H1 (cell line): ENCODE measurements at regions not wholly inside any gene's neighbourhood (a gene's known extent, or its start where the extent isn't known, plus 50 kb on each side); places are given as distances from the start of the nearest gene placed in this dataset.

Experiments used
- CTCF ChIA-PET: fragments of 300-600 bp; sonication (Branson Sonifier 250); formaldehyde crosslinking; loops from one replicate; lab custom pipeline; 2021; ENCODE audit not compliant: partially characterized antibody; lab: Charles Lee
- POLR2A ChIA-PET: fragments of 300-600 bp; sonication (Branson Sonifier 250); formaldehyde crosslinking; loops from one replicate; lab custom pipeline; 2021; ENCODE audit warnings: inconsistent platforms; ENCODE audit not compliant: partially characterized antibody; lab: Charles Lee
- DNase-seq, 2 experiments: peaks; one replicate each; pipeline versions ENCODE4 v3.0.0 to v3.0.0-alpha.2; 2010 to 2022; ENCODE audit warnings: low spot score in 2 of 2, low read depth in 1 of 2, mixed read lengths in 1 of 2
- FAIRE-seq: peaks from 2 replicates; lab custom pipeline; 2011; peaks lifted over from hg19 to GRCh38; lab: Jason Lieb, UNC
- H2AFZ ChIP-seq: 2 replicates; pipeline ENCODE4 v1.8.1; 2012; ENCODE audit warnings: low read length, inconsistent platforms
- H2AK5ac ChIP-seq: 2 replicates; pipeline ENCODE4 v1.6.1; 2013; ENCODE audit warnings: low read depth, low read length
- H2BK120ac ChIP-seq: replicated peaks from 2 replicates; pipeline ENCODE3; 2013; ENCODE audit warnings: low read depth, low read length, inconsistent platforms
- H2BK12ac ChIP-seq: 2 replicates; pipeline ENCODE4 v1.6.1; 2013; ENCODE audit warnings: low read depth, low read length
- H2BK15ac ChIP-seq: 2 replicates; pipeline ENCODE4 v1.6.1; 2013; ENCODE audit warnings: low read length
- H2BK20ac ChIP-seq: 2 replicates; pipeline ENCODE4 v1.6.1; 2013; ENCODE audit warnings: low read length
- H2BK5ac ChIP-seq: 2 replicates; pipeline ENCODE4 v1.6.1; 2013; ENCODE audit warnings: low read depth, low read length
- H3K14ac ChIP-seq: 2 replicates; pipeline ENCODE4 v1.6.1; 2013; ENCODE audit warnings: inconsistent platforms; ENCODE audit not compliant: insufficient read length
- H3K18ac ChIP-seq: 2 replicates; pipeline ENCODE4 v1.6.1; 2013; ENCODE audit warnings: low read length; ENCODE audit errors: extremely low read depth
- H3K23ac ChIP-seq: 2 replicates; pipeline ENCODE4 v1.6.1; 2013; ENCODE audit warnings: inconsistent platforms; ENCODE audit not compliant: insufficient read length
- H3K23me2 ChIP-seq: 2 replicates; pipeline ENCODE4 v1.6.1; 2013; ENCODE audit warnings: low read depth, low read length
- H3K27ac ChIP-seq: 2 replicates; pipeline ENCODE4 v1.6.1; 2011; ENCODE audit warnings: low read depth, low read length, inconsistent platforms
- H3K27me3 ChIP-seq, 4 experiments: replicated peaks in 1 of 4; 1 replicate in 1 of 4; 2 replicates in 3 of 4; pipeline versions ENCODE4 v1.6.1 to v1.8.1; 2011 to 2013; ENCODE audit warnings: low read length in 3 of 4, mild to moderate bottlenecking in 3 of 4, inconsistent platforms in 2 of 4, mixed read lengths in 2 of 4, moderate library complexity in 1 of 4; ENCODE audit not compliant: control insufficient read depth in 3 of 4, insufficient read depth in 3 of 4; ENCODE audit errors: extremely low read depth in 1 of 4
- H3K36me3 ChIP-seq, 4 experiments: 2 replicates each; pipeline versions ENCODE4 v1.6.1 to v1.8.1; 2011 to 2013; ENCODE audit warnings: mild to moderate bottlenecking in 4 of 4, low read length in 3 of 4, moderate library complexity in 2 of 4, control low read depth in 1 of 4, inconsistent platforms in 1 of 4; ENCODE audit not compliant: insufficient read depth in 4 of 4, control insufficient read depth in 2 of 4
- H3K4ac ChIP-seq: replicated peaks from 2 replicates; pipeline ENCODE3; 2013; ENCODE audit warnings: low read length, low read depth, mixed read lengths, inconsistent platforms; ENCODE audit not compliant: insufficient read length
- H3K4me1 ChIP-seq, 4 experiments: replicated peaks in 1 of 4; 1 replicate in 1 of 4; 2 replicates in 3 of 4; pipeline versions ENCODE4 v1.6.1 to v1.8.1; 2011 to 2013; ENCODE audit warnings: low read length in 3 of 4, inconsistent platforms in 2 of 4, mixed read lengths in 1 of 4; ENCODE audit not compliant: insufficient read depth in 4 of 4, control insufficient read depth in 3 of 4
- H3K4me2 ChIP-seq, 2 experiments: 2 replicates each; pipeline versions ENCODE4 v1.6.1 to v1.8.1; 2011 to 2013; ENCODE audit warnings: low read depth in 2 of 2, low read length in 2 of 2, control low read depth in 1 of 2, inconsistent platforms in 1 of 2, mild to moderate bottlenecking in 1 of 2; ENCODE audit not compliant: insufficient read depth in 1 of 2
- H3K4me3 ChIP-seq, 4 experiments: fragments of 200-600, 300-600 bp in 1 of 4; sonication (generic), shearing (Covaris generic), sonication (Bioruptor Twin) in 1 of 4; 2 replicates each; pipeline versions ENCODE4 v1.5.1 to v1.8.1; 2011 to 2016; ENCODE audit warnings: low read length in 4 of 4, low read depth in 3 of 4, control low read depth in 2 of 4, inconsistent platforms in 2 of 4, mild to moderate bottlenecking in 2 of 4, mixed read lengths in 1 of 4, moderate library complexity in 1 of 4; ENCODE audit not compliant: insufficient read depth in 2 of 4; ENCODE audit errors: extremely low read depth in 1 of 4
- H3K56ac ChIP-seq: replicated peaks from 2 replicates; pipeline ENCODE3; 2013; ENCODE audit warnings: low read depth, mild to moderate bottlenecking, mixed read lengths, low read length, inconsistent platforms; ENCODE audit not compliant: insufficient read length
- H3K79me1 ChIP-seq: 2 replicates; pipeline ENCODE4 v1.6.1; 2013; ENCODE audit warnings: low read depth, low read length, control low read depth
- H3K79me2 ChIP-seq, 2 experiments: 2 replicates each; pipeline versions ENCODE4 v1.6.1 to v1.8.1; 2012 to 2013; ENCODE audit warnings: low read length in 2 of 2, mild to moderate bottlenecking in 2 of 2, inconsistent platforms in 1 of 2; ENCODE audit not compliant: insufficient read depth in 2 of 2, control insufficient read depth in 1 of 2
- H3K9ac ChIP-seq, 4 experiments: replicated peaks in 1 of 4; 1 replicate in 1 of 4; 2 replicates in 3 of 4; pipeline versions ENCODE4 v1.6.1 to v1.8.1; 2011 to 2013; ENCODE audit warnings: low read depth in 3 of 4, low read length in 3 of 4, control low read depth in 2 of 4, mild to moderate bottlenecking in 2 of 4, moderate library complexity in 2 of 4, inconsistent platforms in 1 of 4; ENCODE audit errors: extremely low read depth in 1 of 4
- H3K9me3 ChIP-seq, 2 experiments: 2 replicates each; pipeline versions ENCODE4 v1.6.1 to v1.8.1; 2012 to 2013; ENCODE audit warnings: mild to moderate bottlenecking in 2 of 2, moderate library complexity in 2 of 2, control low read depth in 1 of 2, inconsistent platforms in 1 of 2, low read depth in 1 of 2, low read length in 1 of 2, mixed read lengths in 1 of 2; ENCODE audit not compliant: insufficient read depth in 2 of 2
- H4K20me1 ChIP-seq, 2 experiments: replicated peaks in 1 of 2; 2 replicates each; pipeline versions ENCODE3 to v1.8.1; 2011 to 2013; ENCODE audit warnings: inconsistent platforms in 2 of 2, low read length in 2 of 2, mild to moderate bottlenecking in 1 of 2; ENCODE audit not compliant: insufficient read depth in 2 of 2, control insufficient read depth in 1 of 2
- H4K5ac ChIP-seq: 2 replicates; pipeline ENCODE4 v1.6.1; 2013; ENCODE audit warnings: low read length, low read depth, mixed read lengths, inconsistent platforms; ENCODE audit not compliant: insufficient read length
- H4K8ac ChIP-seq: 2 replicates; pipeline ENCODE4 v1.8.0; 2013; ENCODE audit warnings: mild to moderate bottlenecking, moderate library complexity, low read length, inconsistent platforms; ENCODE audit not compliant: insufficient read depth; ENCODE audit errors: extremely low read depth
- H4K91ac ChIP-seq: replicated peaks from 2 replicates; pipeline ENCODE3; 2013; ENCODE audit warnings: low read length, mixed read lengths, inconsistent platforms; ENCODE audit not compliant: insufficient read length
- ASH2L ChIP-seq: fragments of 200-600, 300-600 bp; sonication (generic); IDR thresholded peaks from one replicate; pipeline ENCODE4 v1.7.1; 2017; ENCODE audit warnings: low read length
- CBX8 ChIP-seq: fragments of 300-800, 300-1000 bp; sonication (generic); IDR thresholded peaks from 2 replicates; pipeline ENCODE4 v1.7.1; 2016; ENCODE audit warnings: low read depth, low read length, borderline replicate concordance
- CTBP2 ChIP-seq: IDR thresholded peaks from 2 replicates; pipeline ENCODE4 v1.7.0; 2011; ENCODE audit warnings: borderline replicate concordance, mild to moderate bottlenecking, moderate library complexity, mixed read lengths, low read length; ENCODE audit not compliant: insufficient read depth, insufficient read length
- EGR1 ChIP-seq: IDR thresholded peaks from 2 replicates; pipeline ENCODE4 v1.6.1; 2011; ENCODE audit warnings: low read depth, low read length, borderline replicate concordance
- FOSL1 ChIP-seq: IDR thresholded peaks from 2 replicates; pipeline ENCODE4 v1.6.1; 2011; ENCODE audit warnings: mild to moderate bottlenecking, low read depth, low read length, moderate library complexity; ENCODE audit not compliant: insufficient read depth
- HDAC2 ChIP-seq, 2 experiments: fragments of 300-600 bp in 1 of 2; sonication (generic) in 1 of 2; IDR thresholded peaks; 2 replicates each; pipeline ENCODE4 v1.6.1; 2011 to 2012; ENCODE audit warnings: low read depth in 2 of 2, low read length in 2 of 2, mild to moderate bottlenecking in 2 of 2, moderate library complexity in 2 of 2, borderline replicate concordance in 1 of 2, inconsistent platforms in 1 of 2
- NANOG ChIP-seq: IDR thresholded peaks from 2 replicates; pipeline ENCODE4 v1.6.1; 2011; ENCODE audit warnings: low read length, low read depth, mild to moderate bottlenecking, inconsistent platforms; ENCODE audit not compliant: insufficient read depth, poor library complexity, severe bottlenecking
- RFX5 ChIP-seq: IDR thresholded peaks from 2 replicates; pipeline ENCODE4 v1.6.1; 2011; ENCODE audit warnings: low read depth, low read length, improper control_type of control experiment, borderline replicate concordance
- ZNF274 ChIP-seq: IDR thresholded peaks from 2 replicates; pipeline ENCODE4 v1.7.0; 2012; ENCODE audit warnings: low read length, borderline replicate concordance; ENCODE audit errors: extremely low read depth
- WGBS, 2 experiments: shearing (Covaris generic) in 1 of 2; methylation state at CpG; one replicate each; pipeline versions ENCODE4 v1.1.6 to v1.1.7; 2013 to 2015; ENCODE audit warnings: low lambda C conversion rate in 2 of 2, mixed read lengths in 2 of 2, inconsistent platforms in 1 of 2, low coverage in 1 of 2, missing lambda C conversion rate in 1 of 2; ENCODE audit not compliant: insufficient replicate concordance in 2 of 2, insufficient coverage in 1 of 2, insufficient read length in 1 of 2; ENCODE audit errors: extremely low coverage in 1 of 2, missing lambda C conversion rate in 1 of 2; 5-methylcytosine and 5-hydroxymethylcytosine counted together
- TF ChIP-seq, protein P1 (sequence below): IDR thresholded peaks from 2 replicates; pipeline ENCODE4 v1.6.1; 2012; ENCODE audit warnings: inconsistent platforms
- TF ChIP-seq, protein P2 (sequence below): IDR thresholded peaks from 2 replicates; pipeline ENCODE4 v1.6.1; 2011; ENCODE audit warnings: low read depth, mild to moderate bottlenecking, low read length; ENCODE audit not compliant: insufficient read depth

DNA sequence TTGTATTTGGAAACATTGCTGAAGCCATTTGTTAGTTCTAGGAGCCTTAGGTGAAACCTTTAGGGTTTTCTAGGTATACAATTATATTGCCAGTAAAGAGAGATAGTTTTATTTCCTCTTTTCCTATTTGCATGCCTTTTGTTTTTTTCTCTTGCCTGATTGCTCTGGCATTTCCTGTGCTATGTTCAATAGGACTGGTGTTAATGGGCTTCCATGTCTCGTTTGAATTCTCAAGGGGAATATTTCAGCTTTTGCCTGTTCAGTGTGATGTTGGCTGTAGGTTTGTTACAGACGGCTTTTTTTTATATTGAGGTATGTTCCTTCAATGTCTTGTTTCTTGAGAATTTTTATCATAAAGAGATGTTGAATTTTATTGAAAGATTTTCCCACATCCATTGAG, 1054.9 kb upstream of the NXPH2 start:
- ChIA-PET CTCF (no interaction called here), POLR2A (no interaction called here)
- Histone ChIP-seq H3K36me3 (no peaks in the 10 kb centered on the region), H3K27ac (no peak overlapping the region), H3K14ac (no peak overlapping the region), H3K23me2 (no peaks in the 10 kb centered on the region), H3K9ac (no peak overlapping the region), H2AFZ (no peak overlapping the region), H3K4me3 (no peak overlapping the region; a peak in 1 of 8 replicates), H4K91ac (no peak overlapping the region), H3K4ac (no peak overlapping the region), H3K18ac (no peak overlapping the region), H3K79me1 (no peaks in the 10 kb centered on the region), H2BK20ac (no peak overlapping the region), H3K4me1 (peaks cover 0 to 4% (median under 1%) of the 10 kb centered on the region in 4 experiments; a peak in 2 of 7 replicates), H3K27me3 (no peaks in the 10 kb centered on the region), H4K8ac (no peak overlapping the region), H2BK120ac (no peak overlapping the region), H3K56ac (no peak overlapping the region), H3K23ac (no peak overlapping the region), H2BK12ac (no peak overlapping the region), H3K79me2 (no peaks in the 10 kb centered on the region), H2BK15ac (no peak overlapping the region), H2BK5ac (no peak overlapping the region), H3K9me3 (no peaks in the 10 kb centered on the region), H4K20me1 (no peaks in the 10 kb centered on the region), H3K4me2 (no peak overlapping the region), H4K5ac (no peak overlapping the region), H2AK5ac (no peak overlapping the region)
- FAIRE-seq: no peak
- no peak for DNase-seq
- 78% methylated on average over 2 of the region's 2 CpGs; no CpG with 5 or more reads in 1 of the 2 experiments for WGBS, 2 experiments
- no peak for TF ChIP-seq FOSL1
- no peak for TF ChIP-seq CBX8
- TF ChIP-seq, protein P1, sequence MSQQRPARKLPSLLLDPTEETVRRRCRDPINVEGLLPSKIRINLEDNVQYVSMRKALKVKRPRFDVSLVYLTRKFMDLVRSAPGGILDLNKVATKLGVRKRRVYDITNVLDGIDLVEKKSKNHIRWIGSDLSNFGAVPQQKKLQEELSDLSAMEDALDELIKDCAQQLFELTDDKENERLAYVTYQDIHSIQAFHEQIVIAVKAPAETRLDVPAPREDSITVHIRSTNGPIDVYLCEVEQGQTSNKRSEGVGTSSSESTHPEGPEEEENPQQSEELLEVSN: no peak
- TF ChIP-seq ASH2L: no peak
- no peak for TF ChIP-seq RFX5
- TF ChIP-seq, protein P2, sequence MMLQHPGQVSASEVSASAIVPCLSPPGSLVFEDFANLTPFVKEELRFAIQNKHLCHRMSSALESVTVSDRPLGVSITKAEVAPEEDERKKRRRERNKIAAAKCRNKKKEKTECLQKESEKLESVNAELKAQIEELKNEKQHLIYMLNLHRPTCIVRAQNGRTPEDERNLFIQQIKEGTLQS: no peak
- no peak for TF ChIP-seq CTBP2
- TF ChIP-seq NANOG: no peak
- no peak for TF ChIP-seq ZNF274
- TF ChIP-seq HDAC2 (IDR thresholded peaks at IDR 0.05; ENCODE audit: borderline replicate concordance in 1 of 2, low read depth in 2 of 2, low read length in 2 of 2): no peak
- no peak for TF ChIP-seq EGR1
